ENCODE measurements at regions not wholly inside any gene's neighbourhood (a gene's known extent, or its start where the extent isn't known, plus 50 kb on each side); places are given as distances from the start of the nearest gene placed in this dataset.

DNA sequence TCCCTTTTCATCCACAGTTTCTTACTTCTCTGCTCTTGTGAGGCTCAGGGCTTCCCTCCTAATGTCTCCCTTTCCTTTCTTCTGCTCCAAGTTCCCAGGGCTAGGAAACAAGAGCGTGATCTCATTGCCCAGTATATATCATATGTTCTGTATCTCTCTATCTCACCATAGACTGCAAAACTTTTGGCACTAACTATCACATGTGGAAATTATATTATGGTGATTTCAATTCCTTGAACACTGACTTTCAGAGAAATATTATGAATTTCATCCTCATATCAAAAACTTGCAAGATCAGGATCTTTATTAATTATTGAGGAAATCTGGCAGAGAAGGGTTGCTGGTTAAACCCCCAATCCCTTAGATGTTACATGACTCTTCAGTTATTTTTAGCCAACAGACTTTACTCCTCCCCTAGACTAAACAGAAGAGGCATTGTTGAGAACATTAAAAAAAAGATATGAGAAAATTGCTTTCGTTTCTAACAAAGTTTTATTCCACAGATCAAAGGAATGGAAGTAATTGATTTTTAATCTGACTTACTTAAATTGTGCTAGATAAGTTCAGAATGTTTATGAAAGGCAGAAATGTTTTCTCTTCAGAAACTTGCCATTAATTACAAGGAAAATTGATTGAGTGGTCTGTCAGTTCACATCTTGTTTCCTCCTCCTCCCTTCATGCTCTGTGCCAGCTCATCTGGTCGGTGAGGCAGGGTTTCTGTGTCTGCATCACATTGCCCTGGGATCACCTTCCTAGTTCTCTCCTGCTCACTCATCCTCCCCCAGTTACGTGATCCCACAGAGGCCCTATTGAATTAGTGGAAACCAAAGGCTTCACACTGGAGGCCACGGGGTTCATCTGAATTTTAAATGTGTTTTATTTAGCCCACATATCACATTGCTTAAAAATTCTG, 378.5 kb downstream of the LMO7 start:
- no peak for DNase-seq (ENCODE audit: low read depth in 1 of 2, low spot score in 1 of 2)
- H3K4me3 ChIP-seq (replicated peaks; ENCODE audit: insufficient read depth, low read length): no peak overlapping the region

GRCh38 chr13:76012091-76012721, 376.1 kb downstream of the LMO7 start:
- DNase-seq (ENCODE audit: low read depth in 1 of 2, low spot score in 1 of 2): no peak
- no peak overlapping the region for H3K4me3 ChIP-seq (replicated peaks; ENCODE audit: insufficient read depth, low read length)
- H3K27ac ChIP-seq (replicated peaks): no peak overlapping the region
- no peaks in the 10 kb centered on the region for H3K27me3 ChIP-seq (ENCODE audit: insufficient read depth, poor library complexity, severe bottlenecking)
- TF ChIP-seq, protein P1, sequence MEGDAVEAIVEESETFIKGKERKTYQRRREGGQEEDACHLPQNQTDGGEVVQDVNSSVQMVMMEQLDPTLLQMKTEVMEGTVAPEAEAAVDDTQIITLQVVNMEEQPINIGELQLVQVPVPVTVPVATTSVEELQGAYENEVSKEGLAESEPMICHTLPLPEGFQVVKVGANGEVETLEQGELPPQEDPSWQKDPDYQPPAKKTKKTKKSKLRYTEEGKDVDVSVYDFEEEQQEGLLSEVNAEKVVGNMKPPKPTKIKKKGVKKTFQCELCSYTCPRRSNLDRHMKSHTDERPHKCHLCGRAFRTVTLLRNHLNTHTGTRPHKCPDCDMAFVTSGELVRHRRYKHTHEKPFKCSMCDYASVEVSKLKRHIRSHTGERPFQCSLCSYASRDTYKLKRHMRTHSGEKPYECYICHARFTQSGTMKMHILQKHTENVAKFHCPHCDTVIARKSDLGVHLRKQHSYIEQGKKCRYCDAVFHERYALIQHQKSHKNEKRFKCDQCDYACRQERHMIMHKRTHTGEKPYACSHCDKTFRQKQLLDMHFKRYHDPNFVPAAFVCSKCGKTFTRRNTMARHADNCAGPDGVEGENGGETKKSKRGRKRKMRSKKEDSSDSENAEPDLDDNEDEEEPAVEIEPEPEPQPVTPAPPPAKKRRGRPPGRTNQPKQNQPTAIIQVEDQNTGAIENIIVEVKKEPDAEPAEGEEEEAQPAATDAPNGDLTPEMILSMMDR (IDR thresholded peaks at IDR 0.05; ENCODE audit: insufficient read depth, low read length): no peak
- no peak for TF ChIP-seq GABPA (IDR thresholded peaks at IDR 0.05; ENCODE audit: low read depth)
- no peak for TF ChIP-seq REST (IDR thresholded peaks at IDR 0.05; ENCODE audit: insufficient replicate concordance, low read depth)
- no peak for TF ChIP-seq SPI1 (IDR thresholded peaks at IDR 0.05; ENCODE audit: borderline replicate concordance, low read depth)
- TF ChIP-seq POLR2AphosphoS5 (IDR thresholded peaks at IDR 0.05; ENCODE audit: low read depth): no peak

More for the DNA sequence above, 378.5 kb downstream of the LMO7 start:
- no peak overlapping the region for H3K27ac ChIP-seq (replicated peaks)
- H3K27me3 ChIP-seq (ENCODE audit: insufficient read depth, poor library complexity, severe bottlenecking): no peaks in the 10 kb centered on the region
- no peak for TF ChIP-seq SPI1 (IDR thresholded peaks at IDR 0.05; ENCODE audit: borderline replicate concordance, low read depth)
- TF ChIP-seq, protein P1 (IDR thresholded peaks at IDR 0.05; ENCODE audit: insufficient read depth, low read length): no peak
- no peak for TF ChIP-seq REST (IDR thresholded peaks at IDR 0.05; ENCODE audit: insufficient replicate concordance, low read depth)
- no peak for TF ChIP-seq POLR2AphosphoS5 (IDR thresholded peaks at IDR 0.05; ENCODE audit: low read depth)
- no peak for TF ChIP-seq GABPA (IDR thresholded peaks at IDR 0.05; ENCODE audit: low read depth)

- Histone ChIP-seq H3K27me3 (ENCODE audit: insufficient read depth, poor library complexity, severe bottlenecking) (no peaks in the 10 kb centered on the region), H3K27ac (replicated peaks) (no peak overlapping the region), H3K4me3 (replicated peaks; ENCODE audit: insufficient read depth, low read length) (no peak overlapping the region)
- no peak for DNase-seq (ENCODE audit: low read depth in 1 of 2, low spot score in 1 of 2)
- TF ChIP-seq REST (IDR thresholded peaks at IDR 0.05; ENCODE audit: insufficient replicate concordance, low read depth): no peak
These were observed 373.2 kb downstream of the LMO7 start for GRCh38 chr13:76009267-76009890.
